Panc1 (cell line): ENCODE measurements at regions not wholly inside any gene's neighbourhood (a gene's known extent, or its start where the extent isn't known, plus 50 kb on each side); places are given as distances from the start of the nearest gene placed in this dataset.

Experiments used
- POLR2AphosphoS5 ChIP-seq: IDR thresholded peaks from 2 replicates; pipeline ENCODE4 v1.6.1; 2012; ENCODE audit warnings: mild to moderate bottlenecking, low read depth, low read length, moderate library complexity
- TF ChIP-seq, protein P1 (sequence below): fragments of 450-650 bp; IDR thresholded peaks from 2 replicates; pipeline ENCODE4 v1.5.1; 2017; ENCODE audit warnings: mild to moderate bottlenecking
- TF ChIP-seq, protein P2 (sequence below), 2 experiments: IDR thresholded peaks; 2 replicates each; pipeline ENCODE4 v1.6.1; 2011 to 2012; ENCODE audit warnings: low read depth in 2 of 2, control low read depth in 1 of 2, low read length in 1 of 2, mild to moderate bottlenecking in 1 of 2, moderate library complexity in 1 of 2; ENCODE audit not compliant: insufficient read depth in 1 of 2

DNA sequence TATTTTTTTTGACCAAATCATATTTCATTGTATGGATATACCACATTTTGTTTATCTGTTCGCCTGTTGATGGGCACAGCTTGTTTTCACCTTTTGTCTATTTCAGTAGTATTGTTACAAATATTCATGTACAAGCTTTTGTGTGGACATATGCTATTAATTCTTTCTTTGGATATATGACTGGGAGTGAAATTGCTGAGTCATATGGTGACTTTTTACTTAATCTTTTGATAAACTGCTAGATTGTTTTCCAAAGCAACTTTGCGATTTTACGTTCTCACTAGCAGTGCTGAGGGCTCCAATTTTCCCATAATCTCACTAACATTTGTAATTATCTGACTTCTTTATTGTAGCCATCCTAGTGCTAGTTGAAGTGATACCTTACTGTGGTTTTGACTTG is 112.4 kb downstream of the CD8B2 start:
- TF ChIP-seq, protein P1, sequence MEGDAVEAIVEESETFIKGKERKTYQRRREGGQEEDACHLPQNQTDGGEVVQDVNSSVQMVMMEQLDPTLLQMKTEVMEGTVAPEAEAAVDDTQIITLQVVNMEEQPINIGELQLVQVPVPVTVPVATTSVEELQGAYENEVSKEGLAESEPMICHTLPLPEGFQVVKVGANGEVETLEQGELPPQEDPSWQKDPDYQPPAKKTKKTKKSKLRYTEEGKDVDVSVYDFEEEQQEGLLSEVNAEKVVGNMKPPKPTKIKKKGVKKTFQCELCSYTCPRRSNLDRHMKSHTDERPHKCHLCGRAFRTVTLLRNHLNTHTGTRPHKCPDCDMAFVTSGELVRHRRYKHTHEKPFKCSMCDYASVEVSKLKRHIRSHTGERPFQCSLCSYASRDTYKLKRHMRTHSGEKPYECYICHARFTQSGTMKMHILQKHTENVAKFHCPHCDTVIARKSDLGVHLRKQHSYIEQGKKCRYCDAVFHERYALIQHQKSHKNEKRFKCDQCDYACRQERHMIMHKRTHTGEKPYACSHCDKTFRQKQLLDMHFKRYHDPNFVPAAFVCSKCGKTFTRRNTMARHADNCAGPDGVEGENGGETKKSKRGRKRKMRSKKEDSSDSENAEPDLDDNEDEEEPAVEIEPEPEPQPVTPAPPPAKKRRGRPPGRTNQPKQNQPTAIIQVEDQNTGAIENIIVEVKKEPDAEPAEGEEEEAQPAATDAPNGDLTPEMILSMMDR: no peak
- TF ChIP-seq, protein P2, sequence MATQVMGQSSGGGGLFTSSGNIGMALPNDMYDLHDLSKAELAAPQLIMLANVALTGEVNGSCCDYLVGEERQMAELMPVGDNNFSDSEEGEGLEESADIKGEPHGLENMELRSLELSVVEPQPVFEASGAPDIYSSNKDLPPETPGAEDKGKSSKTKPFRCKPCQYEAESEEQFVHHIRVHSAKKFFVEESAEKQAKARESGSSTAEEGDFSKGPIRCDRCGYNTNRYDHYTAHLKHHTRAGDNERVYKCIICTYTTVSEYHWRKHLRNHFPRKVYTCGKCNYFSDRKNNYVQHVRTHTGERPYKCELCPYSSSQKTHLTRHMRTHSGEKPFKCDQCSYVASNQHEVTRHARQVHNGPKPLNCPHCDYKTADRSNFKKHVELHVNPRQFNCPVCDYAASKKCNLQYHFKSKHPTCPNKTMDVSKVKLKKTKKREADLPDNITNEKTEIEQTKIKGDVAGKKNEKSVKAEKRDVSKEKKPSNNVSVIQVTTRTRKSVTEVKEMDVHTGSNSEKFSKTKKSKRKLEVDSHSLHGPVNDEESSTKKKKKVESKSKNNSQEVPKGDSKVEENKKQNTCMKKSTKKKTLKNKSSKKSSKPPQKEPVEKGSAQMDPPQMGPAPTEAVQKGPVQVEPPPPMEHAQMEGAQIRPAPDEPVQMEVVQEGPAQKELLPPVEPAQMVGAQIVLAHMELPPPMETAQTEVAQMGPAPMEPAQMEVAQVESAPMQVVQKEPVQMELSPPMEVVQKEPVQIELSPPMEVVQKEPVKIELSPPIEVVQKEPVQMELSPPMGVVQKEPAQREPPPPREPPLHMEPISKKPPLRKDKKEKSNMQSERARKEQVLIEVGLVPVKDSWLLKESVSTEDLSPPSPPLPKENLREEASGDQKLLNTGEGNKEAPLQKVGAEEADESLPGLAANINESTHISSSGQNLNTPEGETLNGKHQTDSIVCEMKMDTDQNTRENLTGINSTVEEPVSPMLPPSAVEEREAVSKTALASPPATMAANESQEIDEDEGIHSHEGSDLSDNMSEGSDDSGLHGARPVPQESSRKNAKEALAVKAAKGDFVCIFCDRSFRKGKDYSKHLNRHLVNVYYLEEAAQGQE (IDR thresholded peaks at IDR 0.05; ENCODE audit: insufficient read depth in 1 of 2, low read depth in 2 of 2, low read length in 1 of 2): no peak
- no peak for TF ChIP-seq POLR2AphosphoS5
